ENCODE measurements at regions not wholly inside any gene's neighbourhood (a gene's known extent, or its start where the extent isn't known, plus 50 kb on each side); places are given as distances from the start of the nearest gene placed in this dataset.
"Not testable (repeated sequence)": the region's sequence is repeated elsewhere in the genome, so short reads cannot be mapped to it uniquely, and the experiment has no call there.

DNA sequence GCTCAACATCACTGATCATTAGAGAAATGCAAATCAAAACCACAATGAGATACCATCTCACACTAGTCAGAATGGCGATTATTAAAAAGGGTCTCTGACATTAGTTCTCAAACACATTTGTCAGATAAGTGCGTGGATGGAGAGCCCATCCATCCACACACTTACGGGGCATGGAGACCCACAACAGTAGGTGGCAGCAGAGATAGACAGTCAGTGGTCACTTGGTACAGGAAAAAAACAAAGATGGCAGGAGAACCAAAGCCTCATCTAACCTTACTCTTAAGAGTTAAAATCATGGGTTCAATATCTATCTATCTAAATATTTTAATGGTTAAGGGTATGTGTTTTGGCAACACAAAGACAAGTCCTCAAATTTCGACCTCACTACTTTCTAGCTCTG, 1378.7 kb upstream of the C9orf72 start:
- POLR2A ChIA-PET = no interaction called here
- Mint-ChIP-seq H3K4me3 (no peak overlapping the region), H3K4me1 (no peaks in the 10 kb centered on the region), H3K27ac (no peak overlapping the region), H3K27me3 (no peaks in the 10 kb centered on the region), H3K36me3 (no peaks in the 10 kb centered on the region), H3K9me3 (peaks cover 0 to 25% (median 8%) of the 10 kb centered on the region in 9 donors)
- no peak for DNase-seq
- no peak for ATAC-seq

DNA sequence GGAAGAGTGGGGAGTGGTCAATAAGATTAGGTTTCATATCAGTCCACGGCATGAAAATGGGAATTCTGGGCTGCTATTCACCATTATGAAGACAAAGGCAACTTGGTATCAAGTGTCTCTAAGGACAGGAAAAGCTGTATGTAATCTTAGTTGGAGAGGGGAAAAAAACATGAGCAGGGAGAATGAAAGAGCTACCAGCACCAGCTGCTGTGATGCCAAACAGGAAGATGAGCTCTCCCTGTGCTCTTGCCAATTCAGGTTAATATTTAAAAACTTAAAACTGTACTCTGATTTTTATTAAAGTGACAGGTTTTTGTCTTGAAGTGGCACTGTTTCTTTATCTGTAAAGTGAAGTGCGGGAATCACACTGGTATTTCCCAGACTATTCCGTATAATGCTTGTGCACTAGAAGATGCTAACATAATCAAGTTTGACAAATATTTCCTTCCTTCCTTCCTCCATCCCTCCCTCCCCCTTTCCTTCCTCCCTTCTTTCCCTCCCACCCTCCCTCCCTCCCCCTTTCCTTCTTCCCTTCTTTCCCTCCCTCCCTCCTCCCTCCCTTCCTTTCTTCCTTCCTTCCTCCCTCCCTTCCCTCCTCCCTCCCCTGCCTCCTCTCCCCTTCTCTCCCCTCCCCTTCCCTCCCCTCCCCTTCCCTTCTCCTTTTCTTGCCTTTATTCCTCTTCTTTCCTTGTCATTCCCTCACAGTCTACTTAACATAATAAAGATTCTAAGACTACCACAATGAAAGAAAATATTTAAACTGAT, 1383.0 kb upstream of the C9orf72 start:
- ATAC-seq (no peak), DNase-seq (no peak)
- POLR2A ChIA-PET = no interaction called here
- H3K36me3 Mint-ChIP-seq = no peaks in the 10 kb centered on the region
- no peaks in the 10 kb centered on the region for H3K4me1 Mint-ChIP-seq
- peaks cover 0 to 15% (median 5%) of the 10 kb centered on the region in 9 donors for H3K9me3 Mint-ChIP-seq
- no peaks in the 10 kb centered on the region for H3K27me3 Mint-ChIP-seq
- no peak overlapping the region for H3K27ac Mint-ChIP-seq
- H3K4me3 Mint-ChIP-seq = no peak overlapping the region

DNA sequence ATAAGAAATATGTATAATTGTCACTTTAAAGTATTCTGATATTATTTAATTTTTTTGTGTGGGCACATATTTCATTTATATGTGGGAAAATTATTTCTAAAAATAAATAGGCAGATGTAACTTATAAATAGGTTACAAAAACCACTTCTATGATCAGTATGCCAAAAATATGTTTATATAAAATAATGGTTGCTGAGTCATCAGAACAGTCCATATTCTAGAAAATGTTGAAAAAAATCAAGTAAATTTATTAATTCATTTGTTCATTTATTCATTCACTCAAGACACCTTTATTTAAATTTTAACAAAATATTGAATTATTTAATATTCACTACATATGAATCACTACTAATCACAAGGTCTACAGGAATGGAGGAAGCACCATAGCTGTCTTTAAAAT, 1387.3 kb upstream of the C9orf72 start:
- H3K4me3 Mint-ChIP-seq = no peak overlapping the region
- POLR2A ChIA-PET = no interaction called here

DNA sequence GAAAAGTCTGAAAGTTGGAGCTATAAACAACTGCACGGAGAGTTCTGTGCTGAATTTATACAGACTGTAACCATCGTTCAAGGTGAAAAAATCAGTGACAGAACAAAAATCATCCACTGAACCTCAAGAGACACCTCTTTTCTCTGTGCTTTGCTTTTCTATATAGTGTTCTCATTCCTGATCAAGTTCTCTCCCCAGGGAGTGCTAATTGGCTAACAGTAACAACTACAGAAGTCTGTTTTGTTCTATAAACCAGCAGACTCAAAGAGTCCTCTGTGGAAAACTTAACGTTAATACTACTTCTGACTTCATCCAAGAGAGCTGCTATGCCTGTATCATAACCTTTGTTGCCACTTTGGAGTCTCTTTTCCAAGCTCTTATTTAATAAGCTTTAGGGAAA, 1388.3 kb upstream of the C9orf72 start:
- DNase-seq (no peak), ATAC-seq (no peak)
- POLR2A ChIA-PET = no interaction called here
- no peaks in the 10 kb centered on the region for H3K36me3 Mint-ChIP-seq
- no peak overlapping the region for H3K4me3 Mint-ChIP-seq
- no peak overlapping the region for H3K27ac Mint-ChIP-seq
- H3K4me1 Mint-ChIP-seq = no peaks in the 10 kb centered on the region
- no peaks in the 10 kb centered on the region for H3K27me3 Mint-ChIP-seq
- H3K9me3 Mint-ChIP-seq = peaks cover 0 to 9% (median 2%) of the 10 kb centered on the region in 9 donors

More for the DNA sequence above, 1387.3 kb upstream of the C9orf72 start:
- H3K9me3 Mint-ChIP-seq = peaks cover 0 to 15% (median 2%) of the 10 kb centered on the region in 9 donors
- no peaks in the 10 kb centered on the region for H3K36me3 Mint-ChIP-seq
- ATAC-seq = no peak
- no peaks in the 10 kb centered on the region for H3K4me1 Mint-ChIP-seq
- no peaks in the 10 kb centered on the region for H3K27me3 Mint-ChIP-seq
- no peak for DNase-seq
- no peak overlapping the region for H3K27ac Mint-ChIP-seq

DNA sequence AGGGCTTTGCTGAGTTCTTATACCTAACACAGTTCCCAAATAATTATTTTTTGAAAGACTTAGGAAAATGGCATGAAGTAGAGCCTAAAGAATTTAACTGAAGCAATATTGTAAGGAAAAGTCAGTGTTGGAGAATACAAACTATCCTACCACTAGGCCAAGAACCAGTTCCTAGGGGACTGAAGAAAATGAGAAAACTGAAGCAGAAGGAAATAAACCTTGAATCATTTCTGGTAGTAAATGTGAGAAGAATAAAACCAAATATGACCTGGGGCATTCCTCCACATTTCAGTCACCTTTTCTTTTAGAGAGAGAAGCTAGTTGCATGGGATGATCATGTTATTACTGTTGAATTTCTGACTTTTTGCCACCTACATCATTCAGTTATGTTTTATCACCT, 1393.9 kb upstream of the C9orf72 start:
- Mint-ChIP-seq H3K36me3 (no peaks in the 10 kb centered on the region), H3K27me3 (no peaks in the 10 kb centered on the region), H3K27ac (no peak overlapping the region), H3K4me1 (no peaks in the 10 kb centered on the region), H3K4me3 (no peak overlapping the region), H3K9me3 (peaks cover 0 to 13% (median 3%) of the 10 kb centered on the region in 9 donors)
- POLR2A ChIA-PET = no interaction called here
- ATAC-seq = no peak
- no peak for DNase-seq

DNA sequence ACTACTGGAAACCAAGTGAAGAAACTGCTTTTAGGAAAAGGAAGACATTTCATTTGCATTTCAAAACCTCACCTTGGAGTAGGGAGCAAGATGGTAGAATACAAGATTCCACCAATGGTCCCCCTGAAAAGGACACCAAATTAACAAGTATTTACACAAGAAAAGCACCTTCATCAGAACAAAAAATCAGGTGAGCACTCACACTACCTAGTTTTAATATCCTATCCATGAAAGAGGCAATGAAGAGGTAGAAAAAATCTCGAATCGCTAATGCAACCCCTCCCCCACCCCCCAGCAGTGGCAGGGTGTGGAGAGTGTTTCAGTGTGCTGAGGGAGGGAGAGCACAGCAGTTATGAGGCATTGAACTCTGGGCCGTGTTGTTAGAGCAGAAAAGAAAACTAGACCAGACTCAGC, 1397.0 kb upstream of the C9orf72 start:
- POLR2A ChIA-PET = no interaction called here
- Mint-ChIP-seq H3K27me3 (no peaks in the 10 kb centered on the region), H3K9me3 (peaks cover 0 to 17% (median 9%) of the 10 kb centered on the region in 9 donors), H3K36me3 (no peaks in the 10 kb centered on the region), H3K27ac (no peak overlapping the region), H3K4me1 (no peaks in the 10 kb centered on the region), H3K4me3 (no peak overlapping the region)
- DNase-seq (no peak), ATAC-seq (no peak)

DNA sequence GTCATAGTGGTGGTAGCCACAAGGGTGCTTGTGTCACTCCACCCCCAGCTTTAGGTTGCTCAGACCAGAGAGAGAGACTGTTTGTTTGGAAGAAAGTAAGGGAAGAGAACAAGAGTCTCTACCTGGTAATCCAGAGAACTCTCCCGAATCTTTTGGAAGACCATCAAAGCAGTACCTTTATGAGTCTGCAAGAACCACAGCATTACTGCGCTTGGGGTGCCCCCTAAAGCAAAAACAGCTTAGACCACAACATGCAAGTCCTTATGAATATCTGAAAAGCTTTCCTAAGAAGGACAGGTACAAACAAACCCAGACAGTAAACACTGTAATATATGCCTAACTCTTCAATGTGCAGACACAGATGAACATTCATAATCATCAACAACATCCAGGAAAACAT, 1398.6 kb upstream of the C9orf72 start:
- POLR2A ChIA-PET = no interaction called here
- H3K4me1 Mint-ChIP-seq = no peaks in the 10 kb centered on the region
- no peak for DNase-seq
- no peak for ATAC-seq
- H3K27me3 Mint-ChIP-seq = no peaks in the 10 kb centered on the region
- H3K9me3 Mint-ChIP-seq = peaks cover 0 to 17% (median 9%) of the 10 kb centered on the region in 9 donors
- H3K36me3 Mint-ChIP-seq = no peaks in the 10 kb centered on the region
- no peak overlapping the region for H3K27ac Mint-ChIP-seq
- H3K4me3 Mint-ChIP-seq = no peak overlapping the region

DNA sequence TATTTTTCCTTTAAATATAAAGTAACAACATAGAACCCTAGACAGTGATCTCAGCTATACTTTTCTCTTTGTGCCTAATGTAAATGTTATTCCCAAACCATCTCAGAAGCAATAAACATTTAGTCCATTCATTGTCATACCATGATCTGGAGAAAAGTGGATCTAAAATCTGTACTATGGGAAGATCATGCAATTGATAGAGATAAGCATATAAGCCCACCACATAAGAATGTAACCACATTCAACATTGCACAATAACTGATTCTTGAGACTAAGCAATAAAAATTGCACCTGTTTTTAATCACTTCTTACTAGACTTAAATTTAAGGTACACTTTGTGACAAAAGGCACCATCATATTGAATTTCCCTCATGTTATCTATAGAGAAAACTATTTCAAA, 1403.0 kb upstream of the C9orf72 start:
- Mint-ChIP-seq H3K4me1 (no peaks in the 10 kb centered on the region), H3K36me3 (no peaks in the 10 kb centered on the region), H3K4me3 (no peak overlapping the region), H3K9me3 (peaks cover 0 to 13% (median 9%) of the 10 kb centered on the region in 9 donors), H3K27me3 (no peaks in the 10 kb centered on the region), H3K27ac (no peak overlapping the region)
- ATAC-seq (no peak), DNase-seq (no peak)
- POLR2A ChIA-PET = no interaction called here

DNA sequence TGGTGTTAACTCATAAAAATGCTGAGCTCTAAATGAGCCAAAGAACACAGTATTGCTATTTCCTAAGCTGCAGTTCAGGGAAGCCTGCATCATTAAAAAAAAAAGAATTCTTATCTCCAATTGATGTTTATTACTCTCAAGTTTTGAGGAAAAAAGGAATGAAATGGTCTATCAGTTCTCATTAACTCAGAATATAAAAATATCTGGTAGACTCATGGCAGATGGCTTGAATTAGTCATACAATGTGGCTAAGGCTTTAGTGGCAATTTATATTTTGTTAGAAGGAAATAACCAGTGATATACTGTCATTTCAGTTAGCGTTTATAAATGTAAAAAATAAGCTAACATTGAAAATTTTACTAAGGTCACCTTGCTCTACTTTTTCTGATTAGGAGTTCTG, 1403.4 kb upstream of the C9orf72 start:
- DNase-seq = no peak
- Mint-ChIP-seq H3K4me3 (no peak overlapping the region), H3K9me3 (peaks cover 0 to 15% (median 9%) of the 10 kb centered on the region in 9 donors), H3K27me3 (no peaks in the 10 kb centered on the region), H3K4me1 (no peaks in the 10 kb centered on the region), H3K27ac (no peak overlapping the region), H3K36me3 (no peaks in the 10 kb centered on the region)
- no peak for ATAC-seq
- POLR2A ChIA-PET = no interaction called here

DNA sequence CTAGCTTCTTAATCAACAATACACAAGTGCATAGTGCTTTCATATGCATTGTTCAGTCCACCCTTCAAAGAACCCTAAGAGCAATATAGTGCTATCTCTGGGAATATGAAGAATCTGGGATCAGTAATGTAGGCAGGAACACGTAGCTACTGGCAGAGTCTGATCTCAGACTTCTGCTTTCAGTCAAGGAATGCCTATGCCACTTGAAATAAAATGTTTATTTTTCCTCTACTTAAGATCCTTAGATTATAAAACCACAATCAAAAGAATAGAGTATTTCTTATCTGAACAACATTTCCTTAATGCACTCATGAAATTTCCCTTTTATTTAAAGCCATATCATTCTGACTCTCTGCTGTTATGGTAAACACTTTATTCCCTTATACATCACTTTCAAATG, 1407.8 kb upstream of the C9orf72 start:
- peaks cover 0 to 17% (median 0%) of the 10 kb centered on the region in 9 donors for H3K9me3 Mint-ChIP-seq
- DNase-seq (no peak), ATAC-seq (no peak)
- POLR2A ChIA-PET = no interaction called here
- H3K4me1 Mint-ChIP-seq = no peaks in the 10 kb centered on the region
- no peak overlapping the region for H3K4me3 Mint-ChIP-seq
- no peak overlapping the region for H3K27ac Mint-ChIP-seq
- H3K36me3 Mint-ChIP-seq = no peaks in the 10 kb centered on the region
- no peaks in the 10 kb centered on the region for H3K27me3 Mint-ChIP-seq

DNA sequence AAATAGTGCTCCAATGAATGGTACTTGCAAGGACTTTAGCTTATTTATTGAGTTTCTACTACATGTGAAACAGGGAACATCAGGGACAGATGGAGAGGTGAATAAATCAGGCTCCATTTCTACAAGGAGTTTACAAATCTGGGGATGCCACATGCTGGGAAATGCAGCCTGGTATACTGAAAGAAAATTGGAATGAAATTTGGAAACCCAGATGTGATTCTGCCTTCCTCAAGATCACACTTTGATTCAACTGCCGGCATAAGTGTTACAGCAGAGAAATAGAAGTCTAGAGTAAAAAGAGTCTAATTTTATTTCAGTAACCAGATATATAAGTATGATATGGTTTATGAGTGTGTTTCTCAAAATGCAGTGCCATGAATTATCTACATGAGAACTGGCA, 1408.4 kb upstream of the C9orf72 start:
- H3K27ac Mint-ChIP-seq = no peak overlapping the region
- DNase-seq (no peak), ATAC-seq (no peak)
- no peaks in the 10 kb centered on the region for H3K4me1 Mint-ChIP-seq
- H3K27me3 Mint-ChIP-seq = no peaks in the 10 kb centered on the region
- no peak overlapping the region for H3K4me3 Mint-ChIP-seq
- peaks cover 0 to 17% (median 0%) of the 10 kb centered on the region in 9 donors for H3K9me3 Mint-ChIP-seq
- no peaks in the 10 kb centered on the region for H3K36me3 Mint-ChIP-seq
- POLR2A ChIA-PET = no interaction called here

DNA sequence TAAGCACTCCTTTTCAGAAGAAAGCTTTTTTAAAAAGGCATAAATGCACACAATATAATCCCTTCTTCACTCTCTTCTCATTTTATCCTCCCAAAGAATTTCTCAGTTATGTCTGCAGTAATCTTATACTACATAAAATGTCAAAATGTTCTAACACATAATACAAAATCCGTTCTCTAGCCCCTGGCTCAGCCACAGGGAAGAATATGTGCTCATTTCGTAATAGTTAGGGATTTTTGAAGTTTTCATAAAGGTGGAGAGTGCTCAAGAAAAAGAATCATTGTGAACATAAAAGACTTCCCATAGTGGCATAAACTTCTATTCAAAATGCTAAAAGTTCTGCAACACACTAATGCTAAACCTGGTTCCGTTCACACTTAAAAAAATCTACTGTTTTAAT, 1410.7 kb upstream of the C9orf72 start:
- H3K36me3 Mint-ChIP-seq = no peaks in the 10 kb centered on the region
- H3K4me1 Mint-ChIP-seq = no peaks in the 10 kb centered on the region
- no peak overlapping the region for H3K27ac Mint-ChIP-seq
- ATAC-seq (no peak), DNase-seq (no peak)
- no peaks in the 10 kb centered on the region for H3K27me3 Mint-ChIP-seq
- H3K9me3 Mint-ChIP-seq = peaks cover 0 to 18% (median 0%) of the 10 kb centered on the region in 9 donors
- H3K4me3 Mint-ChIP-seq = no peak overlapping the region
- POLR2A ChIA-PET = no interaction called here

DNA sequence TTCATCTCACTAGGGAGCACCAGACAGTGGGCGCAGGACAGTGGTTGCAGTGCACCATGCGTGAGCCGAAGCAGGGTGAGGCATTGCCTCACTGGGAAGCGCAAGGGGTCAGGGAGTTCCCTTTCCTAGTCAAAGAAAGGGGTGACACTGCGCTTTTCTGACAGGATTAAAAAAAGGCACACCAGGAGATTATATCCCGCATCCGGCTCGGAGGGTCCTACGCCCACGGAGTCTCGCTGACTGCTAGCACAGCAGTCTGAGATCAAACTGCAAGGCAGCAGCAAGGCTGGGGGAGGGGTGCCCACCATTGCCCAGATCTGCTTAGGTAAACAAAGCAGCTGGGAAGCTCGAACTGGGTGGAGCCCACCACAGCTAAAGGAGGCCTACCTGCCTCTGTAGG, 1416.7 kb upstream of the C9orf72 start:
- H3K9me3 Mint-ChIP-seq = peaks cover 0 to 16% (median 0%) of the 10 kb centered on the region in 9 donors
- H3K27ac Mint-ChIP-seq, H3K27me3 Mint-ChIP-seq, H3K4me1 Mint-ChIP-seq, H3K4me3 Mint-ChIP-seq, POLR2A ChIA-PET, ATAC-seq, H3K36me3 Mint-ChIP-seq: not testable (repeated sequence)
- DNase-seq = peak in 1 of 10 donors; percentile 34

DNA sequence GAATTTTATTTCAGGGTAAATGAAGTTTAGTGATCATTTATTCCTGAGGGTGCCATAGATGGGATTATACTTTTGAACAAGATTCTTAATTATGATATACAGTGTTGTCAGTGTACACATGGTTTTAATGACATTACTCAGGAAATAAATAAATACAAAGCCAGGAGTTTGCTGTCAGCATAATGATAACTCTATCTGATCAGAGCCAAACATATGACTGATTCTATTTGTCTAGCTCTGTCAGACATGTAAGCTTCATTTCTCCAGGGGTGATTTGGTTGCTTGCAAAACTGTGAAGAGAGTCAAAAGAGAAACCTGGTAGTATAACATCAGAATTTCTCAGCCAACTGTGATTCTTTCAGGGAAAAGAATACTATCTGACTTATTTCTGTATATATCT, 1425.8 kb upstream of the C9orf72 start:
- no peak for ATAC-seq
- no peaks in the 10 kb centered on the region for H3K4me1 Mint-ChIP-seq
- H3K27ac Mint-ChIP-seq = no peak overlapping the region
- peaks cover 0 to 10% (median 2%) of the 10 kb centered on the region in 9 donors for H3K9me3 Mint-ChIP-seq
- no peak for DNase-seq
- H3K27me3 Mint-ChIP-seq = no peaks in the 10 kb centered on the region
- no peaks in the 10 kb centered on the region for H3K36me3 Mint-ChIP-seq
- no peak overlapping the region for H3K4me3 Mint-ChIP-seq
- POLR2A ChIA-PET = no interaction called here

All from naive thymus-derived CD8-positive, alpha-beta T cell (primary cell).